ENCODE measurements at regions not wholly inside any gene's neighbourhood (a gene's known extent, or its start where the extent isn't known, plus 50 kb on each side); places are given as distances from the start of the nearest gene placed in this dataset.

GRCh38 chr5:169412831-169413230 lies 111.9 kb upstream of the SLIT3 start:
- intact Hi-C loops (cut with DNase I, micrococcal nuclease): no loop called here
- no peak overlapping the region for H3K4me3 ChIP-seq
- no peaks in the 10 kb centered on the region for H3K9me3 ChIP-seq
- TF ChIP-seq, protein P1, sequence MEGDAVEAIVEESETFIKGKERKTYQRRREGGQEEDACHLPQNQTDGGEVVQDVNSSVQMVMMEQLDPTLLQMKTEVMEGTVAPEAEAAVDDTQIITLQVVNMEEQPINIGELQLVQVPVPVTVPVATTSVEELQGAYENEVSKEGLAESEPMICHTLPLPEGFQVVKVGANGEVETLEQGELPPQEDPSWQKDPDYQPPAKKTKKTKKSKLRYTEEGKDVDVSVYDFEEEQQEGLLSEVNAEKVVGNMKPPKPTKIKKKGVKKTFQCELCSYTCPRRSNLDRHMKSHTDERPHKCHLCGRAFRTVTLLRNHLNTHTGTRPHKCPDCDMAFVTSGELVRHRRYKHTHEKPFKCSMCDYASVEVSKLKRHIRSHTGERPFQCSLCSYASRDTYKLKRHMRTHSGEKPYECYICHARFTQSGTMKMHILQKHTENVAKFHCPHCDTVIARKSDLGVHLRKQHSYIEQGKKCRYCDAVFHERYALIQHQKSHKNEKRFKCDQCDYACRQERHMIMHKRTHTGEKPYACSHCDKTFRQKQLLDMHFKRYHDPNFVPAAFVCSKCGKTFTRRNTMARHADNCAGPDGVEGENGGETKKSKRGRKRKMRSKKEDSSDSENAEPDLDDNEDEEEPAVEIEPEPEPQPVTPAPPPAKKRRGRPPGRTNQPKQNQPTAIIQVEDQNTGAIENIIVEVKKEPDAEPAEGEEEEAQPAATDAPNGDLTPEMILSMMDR (IDR thresholded peaks at IDR 0.05): no peak
- no peak for ATAC-seq
- no peaks in the 10 kb centered on the region for H3K36me3 ChIP-seq (ENCODE audit: low read depth)
- H3K4me1 ChIP-seq (ENCODE audit: low read depth): no peaks in the 10 kb centered on the region
- no peak for DNase-seq

GRCh38 chr5:169411786-169412430 lies 111.0 kb upstream of the SLIT3 start:
- TF ChIP-seq, protein P1 (IDR thresholded peaks at IDR 0.05): no peak
- DNase-seq: no peak

DNA sequence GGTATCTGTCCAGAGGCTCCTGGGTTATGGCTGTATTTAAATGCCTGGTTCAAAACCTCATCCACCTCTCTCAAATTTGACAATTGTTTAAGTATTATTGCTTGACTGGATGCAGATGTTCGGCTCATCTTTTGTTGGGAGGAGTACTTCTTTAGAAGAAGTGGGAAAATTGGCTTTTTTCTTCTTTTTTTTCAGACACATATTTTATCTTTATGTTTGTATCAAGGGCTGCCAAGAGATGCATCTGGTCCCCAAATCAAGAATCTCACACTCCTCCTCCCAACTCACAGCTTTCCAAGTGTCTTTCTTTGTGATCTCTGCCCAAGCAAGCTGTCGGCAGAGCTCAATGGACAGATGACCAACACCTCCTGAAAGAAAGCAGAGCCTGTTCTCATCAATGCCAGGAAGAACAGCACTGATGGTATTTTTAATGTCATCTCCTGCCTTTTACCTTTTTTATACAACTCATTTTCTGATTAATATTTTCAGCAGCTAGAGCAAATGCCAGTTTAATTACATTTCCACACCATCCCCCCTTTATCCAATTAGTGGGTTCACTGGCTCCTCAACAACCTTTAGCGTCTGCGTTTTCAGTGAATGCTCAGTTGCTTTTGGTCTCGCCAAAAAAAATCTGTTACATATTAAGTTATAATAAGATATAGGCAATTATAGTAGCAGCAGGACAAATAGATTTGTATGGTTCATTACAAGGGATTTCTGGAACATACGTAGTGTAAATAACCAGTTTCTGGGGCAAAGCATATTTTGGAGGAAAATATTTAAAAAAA lies 110.3 kb upstream of the SLIT3 start:
- Histone ChIP-seq H3K4me1 (ENCODE audit: low read depth) (no peaks in the 10 kb centered on the region), H3K9me3 (no peaks in the 10 kb centered on the region), H3K36me3 (ENCODE audit: low read depth) (no peaks in the 10 kb centered on the region), H3K4me3 (no peak overlapping the region)
- TF ChIP-seq, protein P1 (IDR thresholded peaks at IDR 0.05): no peak
- intact Hi-C loops (cut with DNase I, micrococcal nuclease): no loop called here
- DNase-seq: no peak
- ATAC-seq: no peak

More at GRCh38 chr5:169411786-169412430, 111.0 kb upstream of the SLIT3 start:
- no peaks in the 10 kb centered on the region for H3K4me1 ChIP-seq (ENCODE audit: low read depth)
- no peaks in the 10 kb centered on the region for H3K36me3 ChIP-seq (ENCODE audit: low read depth)
- no peak for ATAC-seq
- H3K9me3 ChIP-seq: no peaks in the 10 kb centered on the region
- no peak overlapping the region for H3K4me3 ChIP-seq
- intact Hi-C loops (cut with DNase I, micrococcal nuclease): no loop called here

GRCh38 chr5:169408731-169409130 lies 107.8 kb upstream of the SLIT3 start:
- Histone ChIP-seq H3K4me1 (ENCODE audit: low read depth) (no peaks in the 10 kb centered on the region), H3K36me3 (ENCODE audit: low read depth) (no peaks in the 10 kb centered on the region), H3K9me3 (no peaks in the 10 kb centered on the region), H3K4me3 (no peak overlapping the region)
- no peak for DNase-seq
- TF ChIP-seq, protein P1 (IDR thresholded peaks at IDR 0.05): no peak
- intact Hi-C loops (cut with DNase I, micrococcal nuclease): no loop called here
- ATAC-seq: no peak

DNA sequence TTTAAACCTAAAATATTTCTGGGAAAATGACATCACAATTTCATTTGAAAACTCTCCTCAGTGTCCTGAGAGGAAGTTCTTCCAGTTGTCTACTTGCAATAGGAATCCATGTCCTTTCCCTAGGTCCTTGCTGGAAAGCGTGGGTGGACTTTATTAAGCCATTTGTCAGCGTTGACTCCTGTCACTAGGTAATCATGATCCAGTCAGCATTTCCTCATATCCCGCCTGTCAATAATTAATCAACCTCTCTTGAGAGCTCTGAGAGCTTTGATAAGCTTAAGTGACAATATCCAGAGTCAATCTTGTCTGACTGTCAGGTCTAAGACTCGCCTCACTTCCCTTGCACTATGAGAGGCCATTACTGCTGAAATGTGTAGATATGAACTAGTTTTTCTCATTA lies 107.2 kb upstream of the SLIT3 start:
- H3K4me3 ChIP-seq: no peak overlapping the region
- DNase-seq (no peak), ATAC-seq (no peak)
- intact Hi-C loops (cut with DNase I, micrococcal nuclease): no loop called here
- H3K36me3 ChIP-seq (ENCODE audit: low read depth): no peaks in the 10 kb centered on the region
- no peaks in the 10 kb centered on the region for H3K4me1 ChIP-seq (ENCODE audit: low read depth)
- no peaks in the 10 kb centered on the region for H3K9me3 ChIP-seq
- TF ChIP-seq, protein P1 (IDR thresholded peaks at IDR 0.05): no peak
